Astrocyte of the cerebellum (primary cell): ENCODE measurements at regions not wholly inside any gene's neighbourhood (a gene's known extent, or its start where the extent isn't known, plus 50 kb on each side); places are given as distances from the start of the nearest gene placed in this dataset.

Source experiments
- DNase-seq: peaks from one replicate; pipeline ENCODE4 v3.0.0-alpha.2; 2011; ENCODE audit warnings: low read depth
- H3K4me3 ChIP-seq: 2 replicates; pipeline ENCODE4 v1.5.1; 2011; ENCODE audit warnings: mild to moderate bottlenecking, low read depth, low read length, moderate library complexity
- CTCF ChIP-seq: IDR thresholded peaks from 2 replicates; pipeline ENCODE4 v1.5.1; 2012; ENCODE audit warnings: low read length, low read depth, moderate library complexity, mild to moderate bottlenecking; ENCODE audit errors: missing control alignments
- in situ Hi-C: cut with HindIII; loops from 2 replicates; pipeline ENCODE4 v1.10.0; 2017; ENCODE audit warnings: low sequenced_read_pairs

- H3K4me3 ChIP-seq = no peak overlapping the region
- no peak for TF ChIP-seq CTCF
- in situ Hi-C loops = no loop called here
- peak; percentile 63 for DNase-seq
Observed at GRCh38 chr2:120539937-120540718, 194.2 kb downstream of the INHBB start.

GRCh38 chr2:120540719-120541552 is 194.7 kb upstream of the GLI2 start:
- DNase-seq = no peak
- in situ Hi-C loops = no loop called here
- no peak for TF ChIP-seq CTCF
- no peak overlapping the region for H3K4me3 ChIP-seq

GRCh38 chr2:120541553-120541932 is 194.1 kb upstream of the GLI2 start:
- no peak for DNase-seq
- TF ChIP-seq CTCF = no peak
- H3K4me3 ChIP-seq = no peak overlapping the region
- in situ Hi-C loops = no loop called here

- in situ Hi-C loops = no loop called here
- DNase-seq = no peak
Observed at GRCh38 chr2:120541972-120542670, 193.5 kb upstream of the GLI2 start.

GRCh38 chr2:120542911-120543527 is 192.6 kb upstream of the GLI2 start:
- in situ Hi-C loops = no loop called here
- no peak overlapping the region for H3K4me3 ChIP-seq
- no peak for TF ChIP-seq CTCF
- DNase-seq = no peak

More at GRCh38 chr2:120541972-120542670, 193.5 kb upstream of the GLI2 start:
- no peak overlapping the region for H3K4me3 ChIP-seq
- TF ChIP-seq CTCF = no peak

GRCh38 chr2:120543899-120544298 is 191.8 kb upstream of the GLI2 start:
- TF ChIP-seq CTCF = no peak
- no peak for DNase-seq
- no peak overlapping the region for H3K4me3 ChIP-seq
- in situ Hi-C loops = no loop called here
